PC-3 (cell line): ENCODE measurements at regions not wholly inside any gene's neighbourhood (a gene's known extent, or its start where the extent isn't known, plus 50 kb on each side); places are given as distances from the start of the nearest gene placed in this dataset.

ENCODE experiments used
- ATAC-seq: fragments of 200-7000 bp; cut with Tn5 transposase; 2 replicates; pipeline ENCODE4 v1.9.1; 2020; ENCODE audit warnings: mild to moderate bottlenecking, moderate library complexity
- BruUV-seq: library from RNA; stranded (reverse); fragments of 400-500 nt; replicated peaks from 2 replicates; lab custom pipeline; 2021; lab: Mats Ljungman, UMichigan
- CTCF ChIA-PET: fragments of 300-600 bp; sonication (Branson Sonifier 250); formaldehyde crosslinking; loops from one replicate; lab custom pipeline; 2022; ENCODE audit warnings: antibody characterized with exemption; lab: Charles Lee
- POLR2A ChIA-PET: fragments of 300-600 bp; sonication (Branson Sonifier 250); formaldehyde crosslinking; loops from one replicate; lab custom pipeline; 2022; ENCODE audit warnings: antibody characterized with exemption; ENCODE audit not compliant: unreplicated experiment; lab: Charles Lee
- DNase-seq: peaks from one replicate; pipeline ENCODE4 v3.0.0-alpha.2; 2015
- H2AFZ ChIP-seq: fragments of 300-600 bp; sonication (generic); 2 replicates; pipeline ENCODE4 v1.6.0; 2016; ENCODE audit warnings: antibody characterized with exemption, low read length
- H3F3A ChIP-seq: fragments of 300-600 bp; sonication (generic); one replicate; pipeline ENCODE4 v1.6.0; 2017; ENCODE audit warnings: antibody characterized with exemption, low read length, control low read depth, mild to moderate bottlenecking; ENCODE audit not compliant: unreplicated experiment
- H3K27ac ChIP-seq: fragments of 300-600 bp; sonication (generic); 2 replicates; pipeline ENCODE4 v1.5.1; 2016; ENCODE audit warnings: mild to moderate bottlenecking, low read length
- H3K27me3 ChIP-seq: fragments of 300-600 bp; sonication (generic); 2 replicates; pipeline ENCODE4 v1.6.1; 2016; ENCODE audit warnings: low read length, mixed read lengths
- H3K36me3 ChIP-seq: fragments of 300-600 bp; sonication (generic); 2 replicates; pipeline ENCODE4 v1.6.1; 2016; ENCODE audit warnings: low read depth, mixed run types, low read length, mixed read lengths
- H3K4me1 ChIP-seq: fragments of 300-600 bp; sonication (generic); 2 replicates; pipeline ENCODE4 v1.5.1; 2016; ENCODE audit warnings: low read length; ENCODE audit not compliant: insufficient read depth
- H3K4me2 ChIP-seq: fragments of 300-600 bp; sonication (generic); 2 replicates; pipeline ENCODE4 v1.6.0; 2016; ENCODE audit warnings: low read length
- H3K4me3 ChIP-seq: fragments of 300-600 bp; sonication (generic); 2 replicates; pipeline ENCODE4 v1.5.1; 2016; ENCODE audit warnings: mild to moderate bottlenecking, low read length, mixed read lengths
- H3K79me2 ChIP-seq: fragments of 300-600 bp; sonication (generic); 2 replicates; pipeline ENCODE4 v1.6.1; 2017; ENCODE audit warnings: low read length, mixed read lengths
- H3K9ac ChIP-seq: fragments of 300-600 bp; sonication (generic); 2 replicates; pipeline ENCODE4 v1.6.0; 2016; ENCODE audit warnings: mild to moderate bottlenecking, low read length
- H3K9me2 ChIP-seq: fragments of 300-600 bp; sonication (generic); replicated peaks from 2 replicates; pipeline ENCODE4 v1.6.1; 2016; ENCODE audit warnings: mixed run types, low read length, mixed read lengths
- H3K9me3 ChIP-seq: fragments of 300-600 bp; sonication (generic); 2 replicates; pipeline ENCODE4 v1.6.1; 2016; ENCODE audit warnings: low read length, mixed read lengths
- H4K20me1 ChIP-seq: fragments of 300-600 bp; sonication (generic); 2 replicates; pipeline ENCODE4 v1.6.1; 2016; ENCODE audit warnings: low read length, mixed read lengths
- EZH2 ChIP-seq: fragments of 300-600 bp; sonication (generic); IDR thresholded peaks from one replicate; pipeline ENCODE4 v1.6.1; 2017; ENCODE audit warnings: antibody characterized with exemption, mild to moderate bottlenecking, low read length; ENCODE audit not compliant: unreplicated experiment
- EZH2phosphoT487 ChIP-seq: fragments of 300-600 bp; sonication (generic); IDR thresholded peaks from 2 replicates; pipeline ENCODE4 v1.6.1; 2018; ENCODE audit warnings: mild to moderate bottlenecking, antibody characterized with exemption, low read length, borderline replicate concordance
- intact Hi-C: fragments of 100-400 bp; cut with micrococcal nuclease; formaldehyde crosslinking; loops from 2 replicates; pipeline ENCODE4 v1.9.0; 2023
- TF ChIP-seq, protein P1 (sequence below): fragments of 300-600 bp; sonication (generic); conservative IDR thresholded peaks from 2 replicates; pipeline ENCODE4 v1.5.1; 2017; ENCODE audit warnings: antibody characterized with exemption, low read depth, mild to moderate bottlenecking, low read length

DNA sequence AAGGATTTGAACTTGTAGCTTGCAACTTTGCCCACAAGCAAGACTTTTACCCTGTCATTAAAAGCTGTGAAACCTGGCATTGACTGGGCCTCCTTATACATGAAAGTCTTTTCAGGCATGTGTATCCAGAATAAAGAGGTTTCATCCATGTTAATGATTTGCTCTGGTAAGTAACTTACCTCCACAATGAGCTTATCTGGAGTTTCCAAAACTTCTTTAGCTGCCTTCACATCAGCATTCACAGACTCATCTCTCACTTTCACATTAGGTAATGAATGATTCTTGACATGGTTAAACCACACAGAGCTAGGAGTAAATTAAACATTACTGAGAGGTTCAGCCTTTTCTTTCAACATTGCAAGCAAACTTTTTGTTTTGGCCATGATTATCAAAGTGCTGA lies 234.4 kb upstream of the CLEC14A start:
- no peaks in the 10 kb centered on the region for H3K9me2 ChIP-seq
- H3K79me2 ChIP-seq = no peaks in the 10 kb centered on the region
- H3K4me2 ChIP-seq = no peak overlapping the region
- TF ChIP-seq EZH2 = no peak
- TF ChIP-seq EZH2phosphoT487 = no peak
- TF ChIP-seq, protein P1, sequence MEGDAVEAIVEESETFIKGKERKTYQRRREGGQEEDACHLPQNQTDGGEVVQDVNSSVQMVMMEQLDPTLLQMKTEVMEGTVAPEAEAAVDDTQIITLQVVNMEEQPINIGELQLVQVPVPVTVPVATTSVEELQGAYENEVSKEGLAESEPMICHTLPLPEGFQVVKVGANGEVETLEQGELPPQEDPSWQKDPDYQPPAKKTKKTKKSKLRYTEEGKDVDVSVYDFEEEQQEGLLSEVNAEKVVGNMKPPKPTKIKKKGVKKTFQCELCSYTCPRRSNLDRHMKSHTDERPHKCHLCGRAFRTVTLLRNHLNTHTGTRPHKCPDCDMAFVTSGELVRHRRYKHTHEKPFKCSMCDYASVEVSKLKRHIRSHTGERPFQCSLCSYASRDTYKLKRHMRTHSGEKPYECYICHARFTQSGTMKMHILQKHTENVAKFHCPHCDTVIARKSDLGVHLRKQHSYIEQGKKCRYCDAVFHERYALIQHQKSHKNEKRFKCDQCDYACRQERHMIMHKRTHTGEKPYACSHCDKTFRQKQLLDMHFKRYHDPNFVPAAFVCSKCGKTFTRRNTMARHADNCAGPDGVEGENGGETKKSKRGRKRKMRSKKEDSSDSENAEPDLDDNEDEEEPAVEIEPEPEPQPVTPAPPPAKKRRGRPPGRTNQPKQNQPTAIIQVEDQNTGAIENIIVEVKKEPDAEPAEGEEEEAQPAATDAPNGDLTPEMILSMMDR = no peak
- intact Hi-C loops = no loop called here
- H3K27me3 ChIP-seq = no peaks in the 10 kb centered on the region
- H3K9me3 ChIP-seq = no peaks in the 10 kb centered on the region
- CTCF ChIA-PET = no interaction called here
- no peak overlapping the region for H3K27ac ChIP-seq
- POLR2A ChIA-PET = no interaction called here
- DNase-seq = no peak
- ATAC-seq = no peak
- no TSS peak for BruUV-seq
- no peaks in the 10 kb centered on the region for H4K20me1 ChIP-seq
- H3K4me1 ChIP-seq = no peaks in the 10 kb centered on the region
- H3K36me3 ChIP-seq = no peaks in the 10 kb centered on the region
- H2AFZ ChIP-seq = no peak overlapping the region
- no peak overlapping the region for H3K9ac ChIP-seq
- no peak overlapping the region for H3K4me3 ChIP-seq
- H3F3A ChIP-seq = no peaks in the 10 kb centered on the region

DNA sequence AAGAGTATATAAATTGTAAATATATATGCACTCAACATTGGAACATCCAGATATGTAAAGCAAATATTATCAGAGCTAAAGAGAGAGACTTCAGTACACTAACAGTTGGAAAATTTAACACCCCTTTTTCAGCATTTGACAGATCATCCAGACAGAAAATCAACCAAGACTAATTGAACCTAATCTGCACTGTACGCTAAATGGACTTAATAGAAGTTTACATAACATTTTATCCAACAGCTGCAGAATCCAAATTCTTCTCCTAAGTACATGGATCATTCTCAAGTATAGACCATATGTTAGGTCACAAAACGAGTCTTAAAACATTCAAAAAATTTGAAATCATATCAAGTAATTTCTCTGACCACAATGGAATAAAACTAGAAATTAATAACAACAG lies 229.1 kb upstream of the CLEC14A start:
- Histone ChIP-seq H3K27me3 (no peaks in the 10 kb centered on the region), H3K4me1 (peaks cover 6% of the 10 kb centered on the region; the same call in 1 of the 2 replicates), H3K9me2 (no peaks in the 10 kb centered on the region), H3K9ac (no peak overlapping the region), H2AFZ (no peak overlapping the region), H3K9me3 (no peaks in the 10 kb centered on the region), H3K4me3 (no peak overlapping the region), H3K27ac (no peak overlapping the region), H3K36me3 (no peaks in the 10 kb centered on the region), H3K4me2 (no peak overlapping the region), H3K79me2 (no peaks in the 10 kb centered on the region), H4K20me1 (no peaks in the 10 kb centered on the region), H3F3A (no peaks in the 10 kb centered on the region)
- no peak for ATAC-seq
- no peak for DNase-seq
- POLR2A ChIA-PET = no interaction called here
- intact Hi-C loops = no loop called here
- TF ChIP-seq EZH2 (no peak), EZH2phosphoT487 (no peak)
- TF ChIP-seq, protein P1 = no peak
- no TSS peak for BruUV-seq
- CTCF ChIA-PET = no interaction called here

DNA sequence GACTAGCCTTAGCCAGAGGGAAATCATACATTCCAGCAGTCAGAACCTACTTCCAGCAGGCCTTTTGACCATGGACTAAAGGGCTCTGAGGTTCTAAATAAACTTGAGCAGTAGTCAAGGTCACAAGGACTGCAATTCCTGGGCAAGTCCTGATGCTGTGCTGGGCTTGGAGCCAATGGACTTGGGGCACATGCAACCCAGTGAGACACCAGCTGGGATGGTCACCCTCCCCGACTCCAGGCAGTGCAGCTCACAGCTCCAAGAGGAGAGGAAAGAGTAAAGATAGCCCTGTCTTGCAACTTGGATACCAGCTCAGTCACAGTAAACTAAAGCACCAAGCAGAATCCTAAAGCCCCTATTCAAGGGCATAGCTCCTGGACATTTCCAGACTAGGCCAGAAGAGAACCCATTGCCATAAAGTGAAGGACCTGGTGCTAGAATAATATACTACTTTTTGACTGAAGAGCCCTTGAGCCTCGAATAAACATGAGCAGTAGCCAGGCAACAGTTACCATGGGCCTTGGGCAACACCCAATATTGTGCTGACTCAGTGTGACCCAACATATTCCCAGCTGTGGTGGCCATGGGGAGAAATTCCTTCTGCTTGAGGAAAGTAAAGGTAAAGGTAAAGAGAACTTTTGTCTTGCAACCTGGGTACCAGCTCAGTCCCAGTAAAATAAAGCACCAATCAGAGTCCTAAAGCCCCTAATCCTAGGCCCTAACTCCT lies 226.2 kb upstream of the CLEC14A start:
- no peak for ATAC-seq
- TF ChIP-seq EZH2 = no peak
- TF ChIP-seq EZH2phosphoT487 = no peak
- TF ChIP-seq, protein P1 = no peak
- POLR2A ChIA-PET = no interaction called here

More for the DNA sequence above, 226.2 kb upstream of the CLEC14A start:
- no peak overlapping the region for H2AFZ ChIP-seq
- H3K9me3 ChIP-seq = no peaks in the 10 kb centered on the region
- DNase-seq = peak; percentile 66
- H4K20me1 ChIP-seq = no peaks in the 10 kb centered on the region
- H3K4me1 ChIP-seq = peaks cover 6% of the 10 kb centered on the region; the same call in 1 of the 2 replicates
- intact Hi-C loops = no loop called here
- H3K36me3 ChIP-seq = no peaks in the 10 kb centered on the region
- no peaks in the 10 kb centered on the region for H3K79me2 ChIP-seq
- no peak overlapping the region for H3K9ac ChIP-seq
- CTCF ChIA-PET = no interaction called here
- H3K27ac ChIP-seq = peak overlapping the region; percentile 22; the same call in 1 of the 2 replicates
- no peak overlapping the region for H3K4me2 ChIP-seq
- no peak overlapping the region for H3K4me3 ChIP-seq
- no peaks in the 10 kb centered on the region for H3K9me2 ChIP-seq
- no peaks in the 10 kb centered on the region for H3K27me3 ChIP-seq
- BruUV-seq = no TSS peak
- H3F3A ChIP-seq = no peaks in the 10 kb centered on the region
